HG02759 (cell line): ENCODE measurements at regions not wholly inside any gene's neighbourhood (a gene's known extent, or its start where the extent isn't known, plus 50 kb on each side); places are given as distances from the start of the nearest gene placed in this dataset.

Experiments used
- ATAC-seq: cut with Tn5 transposase; IDR thresholded peaks from one replicate; pipeline ENCODE4 v1.9.1; 2021; ENCODE audit warnings: mild to moderate bottlenecking, moderate library complexity; ENCODE audit not compliant: unreplicated experiment

DNA sequence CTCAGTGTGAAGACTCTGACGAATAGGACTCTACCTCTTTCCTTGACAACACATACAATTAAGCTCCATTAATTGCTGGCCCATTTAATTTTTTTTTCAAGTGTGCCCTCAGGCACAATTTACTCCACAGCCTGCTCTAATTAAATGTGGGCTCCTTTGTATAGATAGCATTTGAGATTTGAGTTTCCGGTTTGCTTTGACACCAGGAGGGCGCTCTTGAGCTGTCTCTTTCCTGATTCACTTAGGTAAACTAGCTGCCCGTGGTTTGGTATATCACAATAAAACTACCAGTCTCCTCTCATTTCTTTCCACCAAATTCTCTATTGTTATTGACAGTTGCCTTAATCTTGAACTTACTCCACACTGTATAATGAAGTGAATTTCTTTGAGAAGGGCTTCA, 666.0 kb downstream of the DSC3 start:
- no peak for ATAC-seq

GRCh38 chr18:30361864-30362540, 680.5 kb downstream of the DSC3 start:
- no peak for ATAC-seq

GRCh38 chr18:30359521-30359920, 683.0 kb downstream of the DSC3 start:
- ATAC-seq: no peak

DNA sequence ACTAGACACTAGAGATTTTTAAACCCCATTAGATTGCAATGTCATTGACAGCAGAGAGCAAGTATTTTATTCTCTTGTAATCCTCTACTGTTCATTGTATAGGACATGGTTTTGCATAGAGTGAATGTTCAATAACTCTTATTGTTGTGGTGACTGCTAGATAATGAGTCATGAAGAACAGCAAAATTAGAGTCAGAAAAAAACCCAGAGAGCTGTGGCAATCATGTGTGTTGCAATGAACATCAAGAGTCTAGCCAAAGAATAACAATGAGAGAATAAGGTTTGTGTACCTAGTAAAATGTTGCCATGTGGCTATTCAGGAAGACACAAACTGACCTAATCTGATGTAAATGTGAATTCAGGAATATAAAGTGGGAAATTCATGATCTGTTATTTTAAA, 684.0 kb downstream of the DSC3 start:
- ATAC-seq: no peak

GRCh38 chr18:30352551-30353168, 689.9 kb downstream of the DSC3 start:
- no peak for ATAC-seq

DNA sequence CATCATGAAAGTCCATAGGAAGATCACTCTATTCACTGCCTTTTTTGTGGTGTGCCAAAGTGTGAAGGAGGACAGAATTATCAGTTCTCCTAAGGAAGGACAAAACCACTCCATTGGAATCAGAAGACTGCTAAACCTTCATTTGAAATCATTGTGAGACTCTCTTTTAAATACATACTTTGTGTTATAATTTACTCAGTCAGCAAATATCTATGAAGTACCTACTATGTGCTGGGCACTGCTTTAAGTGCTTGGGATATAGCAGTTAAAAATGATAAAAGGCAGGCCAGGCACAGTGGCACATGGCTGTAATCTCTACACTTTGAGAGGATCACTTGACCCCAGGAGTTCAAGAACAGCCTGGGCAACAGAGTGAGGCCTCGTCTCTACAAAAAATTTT, 692.3 kb downstream of the DSC3 start:
- no peak for ATAC-seq

DNA sequence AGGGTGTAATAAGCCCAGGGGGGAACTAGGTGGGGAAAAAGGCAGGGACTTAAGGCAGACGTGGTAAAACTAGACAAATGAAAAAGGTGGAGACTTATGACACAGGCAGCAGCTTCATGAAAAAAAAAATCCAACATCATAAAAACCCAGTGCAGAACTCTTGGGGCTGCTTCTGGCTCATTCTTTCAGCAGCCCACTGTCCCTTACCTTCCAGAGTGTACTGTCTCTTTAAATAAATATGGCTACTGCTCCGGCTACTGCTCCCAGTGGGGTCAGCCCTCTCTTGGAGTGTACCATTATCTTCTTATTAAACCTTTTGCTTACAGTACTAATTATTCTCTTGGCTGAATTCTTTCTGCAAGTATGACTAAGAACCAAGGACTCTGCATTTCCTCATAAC, 699.5 kb downstream of the DSC3 start:
- ATAC-seq: no peak

DNA sequence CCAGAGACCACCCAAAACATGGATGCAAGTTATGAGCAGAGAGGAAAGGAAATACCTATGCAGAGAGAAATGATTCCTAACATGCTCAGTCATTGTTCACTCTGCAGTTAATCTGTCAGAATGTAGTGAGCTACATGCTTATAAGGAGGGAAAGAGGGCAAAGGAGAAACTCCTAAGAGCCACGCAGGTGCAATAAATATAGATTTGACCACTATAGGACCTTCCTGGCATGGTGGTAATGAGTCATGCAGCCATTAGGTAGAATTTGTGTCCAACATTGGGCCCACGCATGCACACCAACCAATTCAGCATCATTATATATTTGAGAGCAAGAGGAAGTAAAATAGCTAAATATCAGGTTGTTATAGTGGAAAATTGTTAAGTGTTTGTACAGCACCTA, 699.9 kb downstream of the DSC3 start:
- no peak for ATAC-seq

DNA sequence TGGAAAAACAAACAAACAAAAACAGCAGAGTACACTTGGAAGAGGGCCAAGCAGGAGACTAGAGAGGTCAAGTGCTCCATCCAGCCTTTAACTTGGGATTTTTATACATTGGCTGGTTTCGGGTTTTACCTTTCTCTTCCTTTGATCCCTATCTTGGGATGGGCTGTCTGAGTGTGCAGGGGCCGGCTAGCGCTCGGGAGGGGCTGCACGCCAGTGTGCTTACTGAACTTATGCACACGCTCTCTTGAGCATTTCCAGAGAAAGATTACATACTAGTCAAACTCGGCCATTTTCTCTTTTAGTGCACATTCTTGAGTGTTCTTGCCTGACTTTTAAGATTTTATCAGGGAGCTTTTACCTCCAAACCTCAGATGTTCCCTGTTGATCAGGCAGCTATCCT, 707.8 kb downstream of the DSC3 start:
- ATAC-seq: no peak

GRCh38 chr18:30333310-30333709, 709.2 kb downstream of the DSC3 start:
- ATAC-seq: no peak

DNA sequence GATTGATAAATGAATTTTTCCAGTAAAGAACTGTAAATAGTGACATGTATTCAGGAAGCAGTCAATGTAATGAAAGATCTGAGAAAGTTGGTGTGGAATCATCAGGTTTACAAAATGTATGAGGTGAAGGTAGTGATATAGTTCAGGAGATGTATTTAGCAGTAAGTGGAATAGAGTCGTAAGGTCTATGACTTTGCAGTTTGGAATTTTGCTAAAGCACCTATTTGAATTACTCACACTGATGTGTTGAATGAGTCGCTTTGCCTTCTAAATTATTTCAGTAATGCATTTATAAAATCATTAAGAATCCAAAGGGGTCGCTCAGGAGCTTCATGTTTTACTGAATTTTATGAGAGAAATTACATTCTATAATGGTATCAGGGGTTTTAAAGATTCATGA, 713.7 kb downstream of the DSC3 start:
- ATAC-seq: no peak

DNA sequence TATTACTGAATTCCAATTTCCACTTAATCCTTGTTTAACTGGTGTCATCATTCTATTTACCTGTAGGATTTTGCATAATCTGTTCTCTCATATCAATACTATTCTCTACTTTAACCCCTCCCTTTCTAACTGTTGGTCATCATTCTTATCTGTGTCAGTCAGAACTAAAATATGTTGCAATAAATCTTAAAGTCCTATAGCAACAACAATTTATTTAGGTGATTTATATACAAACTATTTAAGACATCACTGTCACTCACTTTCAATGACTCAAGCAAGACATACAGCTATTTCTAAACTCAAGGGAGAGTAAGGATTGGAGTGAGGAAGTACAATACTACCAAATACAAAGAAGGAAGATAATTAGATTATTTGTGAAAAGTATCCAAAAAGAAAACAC, 740.4 kb downstream of the DSC3 start:
- no peak for ATAC-seq

GRCh38 chr18:30298769-30299168, 743.8 kb downstream of the DSC3 start:
- no peak for ATAC-seq

DNA sequence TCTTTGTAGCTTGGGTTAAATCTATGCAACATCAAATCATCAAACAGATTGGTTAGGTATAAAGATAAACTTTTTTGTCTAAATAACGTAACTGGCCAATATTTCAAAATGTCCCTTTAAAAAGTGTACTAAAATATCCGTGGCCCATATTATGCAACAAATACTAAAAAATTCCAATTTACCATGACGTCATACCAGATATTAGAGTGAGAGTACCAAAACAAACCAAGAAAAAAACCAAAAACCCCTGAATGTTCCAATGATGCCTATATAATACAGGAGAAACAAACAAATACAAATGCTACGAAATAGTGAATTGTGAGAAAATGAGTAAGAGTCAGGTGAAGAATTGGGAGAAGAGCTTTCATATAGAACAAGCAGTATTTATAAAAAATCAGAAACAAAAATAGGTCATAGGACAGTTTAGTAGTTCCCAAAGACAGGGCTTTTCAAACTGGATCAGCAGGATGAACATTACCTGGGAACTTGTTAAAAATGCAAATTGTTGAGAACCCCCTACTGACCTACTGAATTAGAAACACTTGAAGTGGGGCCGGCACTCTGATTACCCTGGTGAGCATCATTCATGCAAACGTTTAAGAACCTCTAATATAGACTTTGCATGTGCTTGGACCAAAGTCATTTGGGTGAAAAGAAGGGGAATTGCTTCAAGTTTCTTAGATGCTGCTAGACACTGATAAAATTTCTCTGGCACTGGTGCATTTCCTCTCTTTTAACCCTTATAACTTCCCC, 753.7 kb downstream of the DSC3 start:
- no peak for ATAC-seq

DNA sequence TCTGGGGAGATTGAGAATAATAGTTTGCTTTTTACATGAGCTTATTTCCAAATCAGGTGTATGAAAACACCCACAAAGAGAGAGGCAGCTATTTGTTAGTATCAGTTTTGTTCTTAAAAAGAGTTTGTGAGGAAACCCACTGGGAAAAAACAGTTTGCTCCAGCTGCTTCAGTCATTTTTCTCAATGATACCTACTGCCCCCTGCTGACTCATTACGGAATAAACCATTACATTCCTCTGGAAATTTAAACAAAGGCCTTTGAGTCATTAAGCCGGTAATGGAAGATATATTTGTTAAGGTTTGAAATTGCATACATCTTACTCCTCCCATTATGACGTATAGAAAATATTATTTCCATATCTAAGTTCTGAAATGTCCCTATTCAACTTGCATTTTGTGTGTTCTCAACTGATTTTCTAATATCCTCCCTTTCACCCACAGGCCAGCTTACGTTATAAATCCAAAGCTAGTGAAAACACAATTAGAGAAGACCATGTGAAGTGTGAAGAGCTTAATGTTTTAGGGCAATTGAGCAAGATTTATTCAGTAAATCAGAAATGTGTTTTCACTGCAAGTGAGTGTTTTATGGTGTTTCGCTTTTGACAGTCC, 761.6 kb downstream of the DSC3 start:
- ATAC-seq: no peak

DNA sequence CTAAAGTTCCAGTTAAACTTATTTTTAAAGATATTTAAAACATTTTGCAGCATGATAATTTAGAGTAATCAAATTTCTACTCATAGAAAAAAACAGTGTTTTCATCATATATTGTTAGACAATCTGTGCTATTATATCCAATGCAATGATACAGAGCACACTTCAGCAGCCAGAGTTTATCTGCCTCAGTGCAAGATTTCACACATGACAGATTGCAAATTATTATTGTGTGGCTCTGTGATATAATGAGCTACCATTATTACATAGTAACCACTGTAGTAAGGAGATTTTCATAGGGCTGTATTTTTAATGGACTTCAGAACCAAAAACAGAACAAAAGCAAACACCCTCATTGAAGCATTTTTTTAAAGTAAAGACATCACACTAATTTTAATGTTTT, 762.4 kb downstream of the DSC3 start:
- ATAC-seq: no peak

DNA sequence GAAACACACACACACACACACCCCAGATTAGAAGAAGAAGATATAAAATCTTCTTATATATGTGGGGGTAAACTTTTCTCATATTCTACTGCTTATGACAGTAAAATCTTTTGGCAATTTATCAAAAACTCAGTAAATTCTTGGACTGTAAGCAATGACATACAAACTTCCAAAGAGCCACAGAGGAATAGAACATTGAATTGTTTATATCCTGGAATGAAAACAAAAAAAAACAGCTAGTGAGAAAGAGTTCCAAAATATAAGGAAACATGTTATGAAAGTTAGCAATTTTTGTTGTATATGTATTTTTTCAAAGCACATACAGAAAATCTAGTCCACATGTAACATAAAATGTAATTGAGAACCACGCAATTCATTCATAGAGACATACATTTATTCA, 764.9 kb downstream of the DSC3 start:
- no peak for ATAC-seq

DNA sequence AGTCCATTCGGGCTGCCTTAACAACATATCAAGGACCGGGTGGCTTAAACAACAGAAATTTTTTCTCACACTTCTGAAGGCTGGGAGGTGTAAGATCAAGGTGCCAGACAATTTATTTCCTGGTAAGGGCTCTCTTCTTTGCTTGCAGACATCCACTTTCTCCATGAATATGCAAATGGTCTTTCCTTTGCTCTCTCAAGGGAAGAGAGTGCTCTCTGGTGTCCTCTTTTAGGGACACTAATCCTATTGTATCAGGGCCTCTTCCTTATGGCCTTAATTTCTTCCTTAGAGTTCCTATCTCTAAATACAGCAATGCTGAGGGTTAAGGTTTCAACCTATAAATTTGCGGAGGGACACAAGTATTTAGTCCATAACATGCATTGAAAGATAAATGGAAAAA, 770.8 kb downstream of the DSC3 start:
- ATAC-seq: no peak

DNA sequence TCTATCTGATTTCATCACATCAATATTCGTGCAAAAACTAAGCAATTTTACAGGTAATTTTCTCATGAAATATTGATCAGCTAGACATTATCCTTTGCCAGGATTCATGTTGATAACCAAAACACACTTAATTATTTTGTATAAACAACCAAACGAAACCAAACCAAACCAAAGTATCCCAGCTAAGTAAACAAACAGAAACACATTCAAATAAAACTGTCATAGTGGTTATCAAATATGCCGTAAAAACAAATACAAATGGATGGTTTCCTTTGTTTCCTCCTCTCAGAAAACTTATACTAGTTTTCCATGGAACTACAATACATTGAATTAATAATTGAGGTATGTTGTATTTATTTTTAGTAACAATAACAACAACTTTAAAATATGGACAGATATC, 777.4 kb downstream of the DSC3 start:
- no peak for ATAC-seq

- no peak for ATAC-seq
Measured at GRCh38 chr18:30254331-30254730, 788.2 kb downstream of the DSC3 start.

- no peak for ATAC-seq
Measured at GRCh38 chr18:30248056-30248455, 794.5 kb downstream of the DSC3 start.
